ENCODE measurements at regions not wholly inside any gene's neighbourhood (a gene's known extent, or its start where the extent isn't known, plus 50 kb on each side); places are given as distances from the start of the nearest gene placed in this dataset.

GRCh38 chr18:78180741-78181140, 798.9 kb upstream of the SALL3 start:
- no peak for TF ChIP-seq CTCF (IDR thresholded peaks at IDR 0.05)

- no peak for TF ChIP-seq CTCF (IDR thresholded peaks at IDR 0.05)
Observed at GRCh38 chr18:78183815-78184214, 795.8 kb upstream of the SALL3 start.

- TF ChIP-seq CTCF (IDR thresholded peaks at IDR 0.05): no peak
Observed at GRCh38 chr18:78191276-78191675, 788.3 kb upstream of the SALL3 start.

GRCh38 chr18:78192054-78192453, 787.6 kb upstream of the SALL3 start:
- no peak for TF ChIP-seq CTCF (IDR thresholded peaks at IDR 0.05)

- no peak for TF ChIP-seq CTCF (IDR thresholded peaks at IDR 0.05)
Observed at GRCh38 chr18:78196280-78196679, 783.3 kb upstream of the SALL3 start.

GRCh38 chr18:78199002-78199401, 780.6 kb upstream of the SALL3 start:
- TF ChIP-seq CTCF (IDR thresholded peaks at IDR 0.05): no peak

- no peak for TF ChIP-seq CTCF (IDR thresholded peaks at IDR 0.05)
Observed at GRCh38 chr18:78199611-78200010, 780.0 kb upstream of the SALL3 start.

- TF ChIP-seq CTCF (IDR thresholded peaks at IDR 0.05): no peak
Observed at GRCh38 chr18:78207942-78208341, 771.7 kb upstream of the SALL3 start.

Data from LNCAP (cell line).